8988T (cell line): ENCODE measurements at regions not wholly inside any gene's neighbourhood (a gene's known extent, or its start where the extent isn't known, plus 50 kb on each side); places are given as distances from the start of the nearest gene placed in this dataset.

ENCODE experiments used
- DNase-seq: peaks from one replicate; pipeline ENCODE4 v3.0.0; 2011

DNA sequence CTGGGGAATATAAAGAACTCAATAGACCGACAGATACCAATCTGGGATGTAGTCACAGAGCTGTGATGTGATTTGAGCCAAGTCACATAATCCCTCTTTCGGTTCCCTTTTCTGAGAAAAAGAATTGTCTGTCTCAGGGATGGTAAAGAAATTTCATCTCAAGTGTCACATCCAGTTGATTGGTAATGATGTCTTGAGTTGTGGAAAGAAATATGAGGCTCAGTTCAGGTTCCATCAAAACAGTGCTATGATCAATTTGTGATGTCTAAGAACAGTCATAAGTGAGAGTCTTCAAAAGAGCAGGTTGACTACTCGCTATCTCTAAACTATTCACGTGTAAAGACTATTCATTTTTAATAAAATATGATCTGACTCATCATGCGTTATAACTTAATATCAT lies 223.3 kb downstream of the METTL4 start:
- no peak for DNase-seq

DNA sequence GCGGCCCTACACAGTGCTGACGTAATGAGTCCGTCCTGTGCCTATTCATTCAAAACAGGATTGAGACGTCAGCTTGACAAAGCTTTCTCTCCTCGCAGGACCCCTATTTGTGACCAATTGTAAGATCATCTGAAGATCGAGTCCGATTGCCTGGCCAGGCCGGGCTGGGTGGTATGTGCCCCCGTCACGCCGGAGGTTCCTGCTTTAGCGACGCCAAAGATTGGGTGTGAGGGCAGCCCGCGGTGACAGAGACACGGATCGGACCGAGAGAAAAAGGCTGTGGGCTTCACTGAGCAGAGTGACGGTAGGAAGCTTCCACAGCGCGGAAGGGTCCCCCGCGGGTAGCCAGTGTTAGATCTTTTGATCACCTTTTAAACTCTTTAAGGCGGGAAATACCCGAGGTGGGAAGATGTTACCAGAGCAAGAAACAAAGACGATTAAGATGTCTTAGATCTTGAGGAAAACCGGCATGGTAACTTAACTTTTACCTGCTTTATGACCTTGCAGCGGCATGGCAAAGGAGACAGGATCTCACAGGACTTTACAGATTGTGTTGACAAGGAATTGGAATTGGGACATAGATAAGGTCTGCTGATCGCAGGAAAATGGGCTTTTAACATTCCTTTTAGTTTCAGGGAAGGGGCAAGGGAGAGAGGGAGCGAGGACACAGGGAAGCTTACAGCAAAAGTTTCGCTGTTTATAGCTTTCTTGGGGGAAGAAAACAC lies 220.0 kb downstream of the METTL4 start:
- no peak for DNase-seq

DNA sequence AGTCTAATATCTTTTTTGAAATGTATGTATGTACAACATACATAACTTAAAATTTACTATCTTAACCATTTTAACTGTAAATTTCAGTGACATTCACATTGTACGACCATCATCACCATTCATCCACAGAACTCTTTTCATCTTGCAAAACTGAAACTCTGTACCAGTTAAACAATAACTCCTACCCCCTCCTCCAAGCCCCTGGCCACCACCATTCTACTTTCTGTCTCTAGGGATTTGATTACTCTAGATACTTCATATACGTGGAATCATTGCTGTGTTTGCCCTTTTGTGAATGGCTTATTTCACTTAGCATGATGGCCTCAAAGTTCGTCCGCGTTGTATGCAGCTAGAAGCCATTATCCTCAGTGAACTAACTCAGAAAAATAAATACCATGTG lies 217.0 kb downstream of the METTL4 start:
- DNase-seq, result no peak

DNA sequence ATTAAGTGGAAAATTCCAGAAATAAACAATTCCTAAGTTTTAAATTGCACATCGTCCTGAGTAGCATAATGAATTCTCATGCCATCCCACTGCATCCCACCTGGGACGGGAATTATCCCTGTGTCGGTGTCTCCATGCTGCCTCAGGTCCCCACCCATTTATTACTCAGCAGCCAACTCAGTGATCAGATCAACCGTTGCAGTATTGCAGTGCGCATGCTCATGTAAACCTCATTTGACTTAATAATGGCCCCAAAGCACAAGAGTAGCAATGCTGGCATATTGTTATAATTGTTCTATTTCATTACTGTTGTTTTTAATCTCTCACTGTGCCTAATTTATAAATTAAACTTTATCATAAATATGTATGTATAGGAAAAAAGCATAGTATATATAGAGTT lies 214.4 kb downstream of the METTL4 start:
- DNase-seq, result no peak

DNA sequence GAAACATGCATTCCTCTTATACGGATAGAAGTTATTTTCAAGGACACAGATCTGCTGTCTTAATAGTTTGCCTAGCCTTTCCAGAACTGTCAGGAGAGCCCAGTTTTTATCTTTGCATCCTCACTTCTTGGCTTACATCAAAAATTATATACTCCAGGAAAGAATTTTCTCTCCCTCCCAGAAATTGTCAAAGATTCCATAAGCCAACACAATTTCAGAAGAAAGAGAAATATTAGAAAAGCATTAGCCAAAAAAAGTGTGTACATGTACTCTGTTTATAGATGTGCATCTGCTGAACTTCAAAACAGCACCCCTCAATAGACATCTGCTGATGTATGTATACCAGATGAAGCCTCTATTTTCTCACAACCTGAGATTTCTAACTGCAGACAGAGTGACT lies 210.4 kb downstream of the METTL4 start:
- DNase-seq, result no peak

DNA sequence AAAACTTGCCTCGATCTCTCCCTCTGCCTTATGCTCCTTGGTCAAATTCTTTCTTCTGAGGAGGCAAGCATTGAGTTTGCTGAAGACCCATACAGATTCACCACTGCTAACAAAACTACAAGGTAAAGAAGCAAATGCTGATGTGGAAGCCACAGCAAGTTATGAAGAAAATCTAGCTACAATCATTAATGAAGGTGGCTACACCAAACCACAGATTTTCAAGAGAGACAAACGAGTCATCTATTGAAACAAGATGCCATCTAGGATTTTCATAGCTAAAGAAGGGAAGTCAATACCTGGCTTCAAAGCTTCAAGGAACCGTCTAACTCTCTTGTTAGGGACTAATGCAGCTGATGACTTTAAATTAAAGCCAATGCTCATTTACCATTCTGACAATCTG lies 203.2 kb downstream of the METTL4 start:
- DNase-seq, result no peak

DNA sequence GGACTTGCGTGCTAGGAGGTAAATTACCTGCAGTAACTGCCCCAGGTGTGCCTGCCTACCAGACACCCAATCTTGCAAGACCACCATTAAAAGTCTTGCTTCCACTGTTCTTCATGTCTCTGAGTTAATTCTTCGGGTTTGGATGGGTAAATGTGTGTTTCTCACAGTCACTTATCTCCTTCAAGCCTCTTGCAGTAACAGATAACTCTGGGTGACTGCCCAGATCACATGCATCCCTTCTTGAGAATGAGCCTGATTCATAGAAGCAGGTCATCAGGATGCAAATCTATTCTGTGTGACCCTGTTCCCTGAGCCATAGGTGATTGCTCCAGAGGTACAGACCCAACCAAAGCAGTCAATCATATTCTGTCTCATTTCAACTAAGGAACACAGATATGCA lies 194.6 kb downstream of the METTL4 start:
- DNase-seq, result no peak

DNA sequence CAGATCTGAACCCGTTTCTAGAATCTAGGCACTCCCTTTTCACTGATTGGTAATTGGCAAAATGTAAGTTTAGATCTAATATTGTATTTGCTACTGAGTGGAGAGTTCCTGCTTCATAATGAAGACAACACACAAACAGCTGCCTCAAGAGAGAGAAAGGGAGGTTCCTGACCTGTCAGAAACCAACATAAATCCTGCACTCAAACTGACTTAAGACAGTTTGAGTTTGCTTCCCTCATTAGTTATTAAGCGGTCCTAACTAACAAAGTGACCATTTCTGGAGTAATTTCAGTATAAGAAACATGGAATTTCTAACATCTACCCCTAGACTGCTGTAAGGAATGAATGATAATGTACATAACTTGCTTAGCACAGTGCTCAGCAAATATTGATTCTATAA lies 191.2 kb downstream of the METTL4 start:
- no peak for DNase-seq

DNA sequence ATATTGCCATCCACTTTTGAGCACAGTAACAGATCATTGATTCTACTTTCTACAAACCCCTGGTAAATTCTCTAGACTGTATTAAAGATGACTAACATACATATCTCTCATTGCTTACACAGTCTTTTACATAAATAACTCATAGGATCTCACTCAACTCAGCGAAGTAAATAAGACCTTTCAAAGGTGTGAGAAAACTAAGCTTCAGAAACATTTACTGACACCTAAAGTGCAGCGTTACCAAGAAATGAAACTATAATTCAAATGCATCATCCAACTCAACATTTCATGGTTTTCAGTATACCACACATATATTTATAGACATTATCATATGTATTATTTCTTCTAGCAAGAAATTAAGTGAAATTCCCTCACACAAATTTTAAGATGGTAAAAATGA lies 189.8 kb downstream of the METTL4 start:
- DNase-seq, result no peak

DNA sequence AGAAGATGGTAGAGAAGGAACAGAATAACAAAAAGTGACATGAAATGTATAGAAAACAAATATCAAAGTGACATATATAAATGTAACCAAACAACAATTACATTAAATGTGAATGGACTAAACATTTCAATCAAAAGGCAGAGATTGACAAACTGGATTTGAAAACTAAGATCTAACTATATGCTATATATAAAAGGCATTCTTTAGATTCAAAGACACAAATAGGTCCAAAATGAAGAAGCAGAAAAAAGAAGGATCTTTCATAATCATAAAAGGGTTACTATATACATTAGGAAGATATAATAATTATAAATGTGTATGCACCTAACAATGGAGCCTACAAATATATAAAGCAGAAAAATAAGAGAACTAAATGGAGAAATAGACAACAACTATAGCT lies 183.7 kb downstream of the METTL4 start:
- no peak for DNase-seq

DNA sequence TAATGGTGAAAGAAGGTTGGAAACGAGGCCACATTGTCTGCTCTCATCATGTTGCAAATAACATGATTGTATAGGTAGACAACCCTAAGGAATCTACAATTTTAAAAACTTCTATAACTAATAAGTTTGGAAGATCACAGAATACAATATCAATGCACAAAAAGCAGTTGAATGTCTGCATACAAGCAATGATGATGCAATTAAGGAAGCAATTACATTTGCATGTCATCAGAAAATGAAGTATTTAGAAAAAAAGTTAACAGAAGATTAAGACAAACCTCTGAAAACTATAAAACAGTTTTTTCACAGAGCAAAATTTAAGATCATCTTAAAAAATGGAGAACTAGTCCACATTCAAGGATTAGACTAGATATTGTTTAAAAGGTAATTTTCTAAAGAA lies 181.1 kb downstream of the METTL4 start:
- no peak for DNase-seq

DNA sequence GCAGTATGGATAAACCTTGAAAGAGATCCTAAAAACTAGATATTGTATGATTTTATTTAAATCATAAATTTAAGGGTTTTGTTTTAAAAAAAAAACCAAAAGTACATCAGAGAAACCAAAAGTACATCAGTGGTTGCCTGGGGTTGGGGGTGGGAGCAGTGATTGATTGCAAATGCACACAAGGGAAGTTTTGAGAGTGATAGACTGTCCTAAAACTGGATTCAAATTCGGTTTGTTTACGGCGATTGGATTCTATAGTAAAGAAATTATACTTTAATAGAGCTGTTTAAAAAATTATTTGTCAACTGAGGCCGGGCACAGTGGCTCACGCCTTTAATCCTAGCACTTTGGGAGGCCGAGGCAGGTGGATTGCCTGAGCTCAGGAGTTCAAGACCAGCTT lies 179.8 kb downstream of the METTL4 start:
- DNase-seq, result no peak

DNA sequence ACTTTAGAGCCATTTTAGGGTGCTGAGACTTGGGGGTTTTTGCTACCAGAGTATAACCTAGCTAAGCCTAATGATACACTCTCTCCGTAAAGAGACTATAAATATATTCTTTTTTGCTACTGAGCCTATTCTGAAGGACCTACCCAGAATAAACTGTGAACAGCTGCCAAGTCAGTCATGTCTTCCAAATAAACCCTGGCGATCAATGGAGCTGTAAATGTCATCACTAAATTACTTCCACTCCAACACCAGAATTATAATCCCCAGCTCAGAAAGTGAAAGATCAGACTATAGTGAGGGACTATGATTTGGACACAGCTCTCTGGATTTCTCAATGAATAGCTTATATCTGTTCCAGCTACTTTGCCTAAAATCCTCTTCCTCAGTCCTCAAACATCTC lies 178.9 kb downstream of the METTL4 start:
- DNase-seq, result no peak

DNA sequence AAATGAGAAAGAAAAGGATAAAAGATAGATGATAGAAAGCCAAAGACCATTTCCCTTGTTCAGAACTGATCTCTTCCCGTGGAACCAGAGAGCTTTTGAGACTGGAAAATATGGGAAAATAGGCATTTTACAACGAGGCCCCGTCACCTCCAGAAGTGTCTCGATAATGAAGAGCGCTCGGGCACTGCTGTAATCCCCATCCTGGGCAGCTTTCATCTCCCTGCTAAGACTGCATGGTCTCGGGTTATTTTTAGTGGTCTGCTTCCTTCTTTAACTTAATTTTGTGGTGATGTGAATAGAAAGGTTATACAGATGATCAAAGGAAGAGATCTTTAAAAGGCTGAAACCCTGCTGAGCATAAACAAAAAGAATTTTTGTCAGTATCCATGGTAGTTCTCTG lies 176.6 kb downstream of the METTL4 start:
- DNase-seq, result no peak

DNA sequence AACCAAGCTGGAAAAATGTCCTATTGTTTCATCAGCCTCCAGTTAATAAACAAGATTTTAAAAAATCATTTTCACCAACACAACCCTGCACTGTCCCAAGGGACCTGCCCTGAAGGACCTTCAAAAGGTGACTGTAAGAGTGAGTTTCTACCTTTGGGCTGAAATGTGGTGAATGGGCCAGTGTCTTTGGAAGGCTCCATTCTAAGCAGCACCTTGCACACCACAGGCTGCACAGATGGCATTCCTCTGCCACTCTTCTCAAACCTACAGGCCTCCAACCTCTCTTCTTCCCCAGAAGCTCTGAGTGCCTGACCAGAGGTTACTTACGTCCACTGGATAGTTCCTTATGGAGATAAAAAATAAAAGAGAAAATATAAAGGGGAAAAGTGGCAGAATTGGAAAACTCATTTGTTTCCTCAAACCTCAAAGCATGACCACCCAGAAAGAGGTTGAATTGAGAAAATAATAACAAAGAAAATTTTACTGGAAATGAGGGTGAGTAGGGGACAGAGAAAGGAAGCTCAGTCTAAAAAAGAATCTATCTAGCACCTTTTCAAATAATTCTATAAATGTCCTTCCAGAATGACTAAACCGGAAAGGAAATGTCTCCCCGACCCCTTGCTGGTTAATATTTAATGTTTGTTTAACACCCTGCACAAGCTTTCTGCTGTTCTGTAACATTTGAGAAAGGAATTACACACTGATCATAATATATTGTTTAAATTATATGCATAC lies 175.7 kb downstream of the METTL4 start:
- DNase-seq, result no peak

DNA sequence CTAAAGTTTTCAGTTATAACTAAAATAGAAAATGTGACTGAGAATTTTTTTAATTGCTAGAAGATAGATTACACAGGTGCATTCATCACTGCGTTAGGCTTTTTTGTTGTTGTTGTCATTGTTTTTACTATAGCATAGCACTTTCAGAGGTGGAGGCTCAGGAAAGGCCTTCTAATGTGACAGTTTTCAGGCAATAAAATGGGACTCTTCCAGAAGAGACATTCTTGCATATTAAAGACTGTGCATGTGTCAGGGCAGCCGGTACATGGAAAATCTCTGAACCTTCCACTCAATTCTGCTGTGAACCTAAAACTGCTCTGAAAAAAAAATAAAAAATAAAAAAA lies 175.2 kb downstream of the METTL4 start:
- no peak for DNase-seq

DNA sequence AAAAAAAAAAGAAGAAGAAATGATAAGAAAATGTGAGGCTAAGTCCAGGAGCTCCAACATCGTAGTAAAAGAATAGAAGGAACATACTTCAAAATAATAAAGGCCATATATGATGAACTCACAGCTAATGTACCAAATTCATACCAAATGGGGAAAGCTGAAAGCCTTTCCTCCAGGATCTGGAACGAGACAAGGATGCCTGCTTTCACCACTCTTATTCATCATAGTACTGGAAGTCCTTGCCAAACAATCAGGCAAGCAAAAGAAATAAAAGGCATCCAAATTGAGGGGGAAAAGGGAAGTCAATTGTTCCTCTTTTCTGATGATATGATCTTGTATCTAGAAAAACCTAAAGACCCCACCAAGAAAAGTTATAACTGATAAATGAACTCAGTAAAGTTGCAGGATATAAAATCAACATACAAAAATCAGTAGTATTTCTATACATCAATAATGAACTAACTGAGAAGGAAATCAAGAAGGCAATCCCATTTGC lies 170.6 kb downstream of the METTL4 start:
- DNase-seq, result no peak

DNA sequence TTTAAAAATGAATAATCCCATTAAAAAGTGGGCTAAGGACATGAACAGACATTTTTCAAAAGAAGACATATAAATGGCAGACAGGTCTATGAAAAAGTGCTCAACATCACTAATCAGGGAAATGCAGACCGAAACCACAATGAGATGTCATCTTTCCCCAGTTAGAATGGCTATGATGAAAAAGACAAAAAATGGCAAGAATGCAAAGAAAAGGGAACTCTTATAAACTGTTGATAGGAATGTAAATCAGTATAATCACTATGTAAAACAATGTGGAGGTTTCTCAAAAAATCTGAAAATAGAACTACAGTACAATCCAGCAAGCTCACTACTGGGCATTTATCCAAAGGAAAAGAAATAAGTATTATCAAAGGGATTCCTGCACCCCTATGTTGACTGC lies 169.2 kb downstream of the METTL4 start:
- DNase-seq, result no peak

DNA sequence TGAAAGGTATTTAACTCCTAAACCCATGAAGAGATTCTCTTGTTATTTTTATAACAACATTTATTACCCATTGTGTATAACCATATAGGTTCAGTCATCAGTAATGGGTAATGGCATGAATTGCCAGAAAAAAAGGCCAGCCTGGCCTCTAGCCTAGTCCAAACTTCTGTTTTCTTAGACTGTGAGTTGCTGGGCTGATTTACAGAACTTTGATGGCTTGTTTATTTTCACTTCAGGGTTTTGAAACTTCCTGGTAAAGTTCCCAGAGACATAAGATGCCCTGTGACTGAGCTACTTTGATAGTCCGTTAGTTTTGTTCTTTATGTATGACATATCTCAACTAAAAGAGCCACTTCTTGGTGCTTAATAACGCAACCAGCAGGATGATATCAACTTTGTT lies 164.8 kb downstream of the METTL4 start:
- DNase-seq, result no peak

DNA sequence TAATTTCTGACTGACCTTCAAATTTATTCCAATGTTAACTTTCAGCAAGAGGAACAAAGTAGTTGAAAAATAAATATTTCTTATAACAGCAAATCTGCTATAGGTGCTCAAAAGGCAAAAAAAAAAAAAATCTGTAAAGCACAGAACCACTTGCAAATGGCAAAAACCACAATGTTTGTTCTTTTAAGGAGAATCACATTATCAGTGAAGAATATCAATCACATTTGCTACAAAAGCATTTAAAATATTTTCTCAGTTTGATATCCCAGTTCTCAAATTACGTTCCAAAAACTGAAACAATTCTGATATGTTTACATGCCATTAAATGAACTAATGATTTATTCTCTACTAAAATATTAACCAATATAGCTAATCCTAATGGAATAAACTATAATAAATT lies 163.3 kb downstream of the METTL4 start:
- DNase-seq, result no peak

DNA sequence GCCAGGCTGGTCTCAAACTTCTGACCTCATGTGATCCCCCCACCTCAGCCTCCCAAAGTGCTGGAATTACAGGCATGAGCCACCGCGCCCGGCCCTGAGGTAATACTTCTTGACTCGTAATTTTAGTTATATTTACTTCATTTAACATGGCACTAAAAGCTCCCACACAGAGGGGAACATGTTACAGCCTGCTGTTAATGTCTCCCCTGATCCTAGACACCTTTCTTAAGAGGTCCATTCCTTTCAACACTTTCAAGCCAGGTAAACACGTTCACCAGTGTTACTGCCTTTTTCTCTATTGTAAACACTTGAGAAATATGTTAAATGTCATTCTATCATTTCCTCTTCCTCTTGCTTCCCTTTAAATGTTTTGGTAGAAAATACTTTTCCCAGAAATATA lies 161.4 kb downstream of the METTL4 start:
- DNase-seq, result no peak

DNA sequence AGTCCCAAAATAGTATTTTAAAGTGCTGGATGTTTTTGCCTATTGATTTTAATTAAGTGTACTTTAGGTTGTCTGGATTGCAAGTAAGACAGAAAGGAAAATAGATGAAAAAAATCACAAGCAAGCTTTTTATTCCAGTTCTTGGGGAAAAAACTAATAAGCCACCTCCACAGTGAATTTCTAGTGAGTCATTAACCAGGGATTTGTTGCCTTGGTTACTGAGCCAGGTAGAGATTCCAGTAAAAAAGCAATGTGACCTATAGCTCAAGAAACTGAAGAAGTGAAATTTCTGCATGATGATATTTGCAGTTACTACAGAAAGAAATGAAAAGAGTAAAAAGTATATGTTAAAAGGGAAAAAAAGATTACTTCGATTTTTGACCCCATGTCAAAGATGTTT lies 160.6 kb downstream of the METTL4 start:
- no peak for DNase-seq

DNA sequence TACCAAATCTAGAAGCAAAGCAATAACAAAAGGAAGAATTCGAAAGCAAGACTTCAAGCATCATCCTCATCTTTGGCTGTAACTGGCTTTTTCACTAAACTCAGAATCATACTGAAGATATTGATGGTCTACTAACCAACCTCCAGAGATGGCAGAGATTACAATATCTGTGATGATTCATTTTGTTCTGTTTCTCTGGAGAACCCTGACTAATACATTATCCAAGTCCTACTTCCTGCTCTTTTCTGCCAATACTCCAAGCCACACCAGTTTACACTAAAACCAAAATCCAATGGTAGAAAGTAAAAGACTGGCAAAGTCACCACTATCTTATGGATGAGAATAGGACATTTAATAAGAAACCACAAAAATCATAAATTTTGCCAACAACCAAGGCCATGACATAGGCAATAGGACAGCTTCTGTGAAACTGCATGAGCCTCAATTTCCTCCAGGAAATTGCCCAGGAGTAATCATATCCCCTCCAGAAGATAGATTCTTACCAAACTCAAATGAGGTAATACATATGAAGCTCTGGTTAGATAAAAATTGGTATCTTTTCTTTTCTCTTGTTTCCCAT lies 159.8 kb downstream of the METTL4 start:
- DNase-seq, result no peak

DNA sequence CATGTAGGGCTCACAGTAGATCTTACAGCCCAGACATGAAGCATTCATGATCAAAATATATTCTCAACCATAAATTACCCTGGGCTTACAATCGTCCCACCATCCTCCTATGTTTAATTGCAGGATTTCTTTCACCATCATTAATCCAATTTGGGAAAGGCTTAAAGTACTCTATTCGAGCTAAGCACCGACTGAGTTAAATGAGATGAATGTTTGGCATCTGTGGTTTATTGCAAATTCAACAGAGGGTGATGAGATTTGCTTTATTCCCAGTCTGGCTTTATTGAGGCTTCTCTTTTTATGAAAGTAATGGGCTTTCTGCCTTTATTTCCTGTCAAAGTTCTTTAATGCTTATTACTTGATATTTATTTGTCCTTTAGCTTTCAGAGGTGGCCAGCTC lies 159.0 kb downstream of the METTL4 start:
- no peak for DNase-seq
